ENCODE measurements at regions not wholly inside any gene's neighbourhood (a gene's known extent, or its start where the extent isn't known, plus 50 kb on each side); places are given as distances from the start of the nearest gene placed in this dataset.

- no peak for TF ChIP-seq SMAD1 (IDR thresholded peaks at IDR 0.05; ENCODE audit: low read depth, partially characterized antibody)
- TF ChIP-seq CREB1 (IDR thresholded peaks at IDR 0.05; ENCODE audit: low read depth) = no peak
- TF ChIP-seq CREM (IDR thresholded peaks at IDR 0.05; ENCODE audit: low read depth) = no peak
- TF ChIP-seq SMARCA5 (IDR thresholded peaks at IDR 0.05) = no peak
- no peak for TF ChIP-seq FOXK2 (IDR thresholded peaks at IDR 0.05)
- TF ChIP-seq CEBPB (IDR thresholded peaks at IDR 0.05; ENCODE audit: borderline replicate concordance in 1 of 2, low read depth in 2 of 2, low read length in 2 of 2) = no peak
Measured at GRCh38 chr14:63782683-63783389, 55.0 kb upstream of the SGPP1 start (continued).

- no peaks in the 10 kb centered on the region for H3K9me3 ChIP-seq (replicated peaks; ENCODE audit: control insufficient read depth, insufficient read depth, low read length)
- no peak overlapping the region for H3K27ac ChIP-seq (ENCODE audit: control insufficient read depth, insufficient read depth)
- H3K27me3 ChIP-seq (replicated peaks in 1 of 2; ENCODE audit: control insufficient read depth in 2 of 2, insufficient read depth in 2 of 2, low read length in 1 of 2) = no peaks in the 10 kb centered on the region; a peak in 1 of 4 replicates
- H2AFZ ChIP-seq (ENCODE audit: control insufficient read depth, low read depth, low read length) = no peak overlapping the region
- H3K9ac ChIP-seq (ENCODE audit: control insufficient read depth, insufficient read depth, low read length) = no peak overlapping the region
- H3K79me2 ChIP-seq (ENCODE audit: control insufficient read depth, insufficient read depth, low read length) = no peaks in the 10 kb centered on the region
- POLR2A ChIA-PET = no interaction called here
- RAD21 ChIA-PET (ENCODE audit: unreplicated experiment) = interaction anchor here (1.0 kb wide), 1 partner anchor 10 kb away, joined by 3 read pairs; no protein-coding TSS in a partner anchor
- CTCF ChIA-PET = no interaction called here
- no TSS peak for BruUV-seq (replicated peaks)
- FAIRE-seq (no peak), ATAC-seq (no peak), DNase-seq (ENCODE audit: low read depth, low spot score) (no peak)
- WGBS (ENCODE audit: insufficient coverage, insufficient replicate concordance, low lambda C conversion rate, missing lambda C conversion rate) = 61% methylated on average over 26 of the region's 26 CpGs
- H3K36me3 ChIP-seq (ENCODE audit: control insufficient read depth in 2 of 2, insufficient read depth in 2 of 2, low read length in 1 of 2) = no peaks in the 10 kb centered on the region
- no peaks in the 10 kb centered on the region for H4K20me1 ChIP-seq (ENCODE audit: control insufficient read depth, insufficient read depth)
- SMC1A ChIA-PET (ENCODE audit: uncharacterized antibody, unreplicated experiment) = interaction anchor here (0.9 kb wide), 1 partner anchor 226 kb away, joined by 3 read pairs; no protein-coding TSS in a partner anchor
- no peak overlapping the region for H3K4me2 ChIP-seq (ENCODE audit: control insufficient read depth, insufficient read depth)
- in situ Hi-C loops (cut with MboI) (loop anchor here (25.0 kb wide), 1 partner anchor 1626 kb away; no protein-coding TSS in a partner anchor), intact Hi-C loops (cut with micrococcal nuclease; ENCODE audit: unreplicated experiment) (no loop called here)
- H3K4me1 ChIP-seq (ENCODE audit: control insufficient read depth, insufficient read depth, low read length) = no peaks in the 10 kb centered on the region
- H3K4me3 ChIP-seq = no peak overlapping the region
- TF ChIP-seq RUNX3 (IDR thresholded peaks at IDR 0.05; ENCODE audit: low read length) (no peak), SMAD5 (IDR thresholded peaks at IDR 0.05; ENCODE audit: low read depth) (no peak), CTCF (IDR thresholded peaks at IDR 0.05 in 2 of 3, conservative IDR thresholded peaks at IDR 0.05 in 1 of 3; ENCODE audit: control insufficient read depth in 2 of 3, extremely low read depth in 1 of 3, insufficient read depth in 1 of 3, low read depth in 3 of 3, low read length in 3 of 3) (no peak), BHLHE40 (IDR thresholded peaks at IDR 0.05; ENCODE audit: borderline replicate concordance in 1 of 2, low read depth in 2 of 2, low read length in 1 of 2) (no peak), SPI1 (IDR thresholded peaks at IDR 0.05; ENCODE audit: borderline replicate concordance, insufficient read depth, low read depth, low read length) (no peak), PBX3 (IDR thresholded peaks at IDR 0.05; ENCODE audit: insufficient replicate concordance, low read depth, low read length) (no peak), HDAC2 (IDR thresholded peaks at IDR 0.05) (no peak), ESRRA (IDR thresholded peaks at IDR 0.05; ENCODE audit: low read length) (no peak), IRF4 (IDR thresholded peaks at IDR 0.05; ENCODE audit: low read depth, low read length) (no peak), BCLAF1 (IDR thresholded peaks at IDR 0.05) (no peak)
Measured at GRCh38 chr14:63788011-63788933, 60.4 kb upstream of the SGPP1 start.

Measured in GM12878 (cell line).